ENCODE measurements at regions not wholly inside any gene's neighbourhood (a gene's known extent, or its start where the extent isn't known, plus 50 kb on each side); places are given as distances from the start of the nearest gene placed in this dataset.

DNA sequence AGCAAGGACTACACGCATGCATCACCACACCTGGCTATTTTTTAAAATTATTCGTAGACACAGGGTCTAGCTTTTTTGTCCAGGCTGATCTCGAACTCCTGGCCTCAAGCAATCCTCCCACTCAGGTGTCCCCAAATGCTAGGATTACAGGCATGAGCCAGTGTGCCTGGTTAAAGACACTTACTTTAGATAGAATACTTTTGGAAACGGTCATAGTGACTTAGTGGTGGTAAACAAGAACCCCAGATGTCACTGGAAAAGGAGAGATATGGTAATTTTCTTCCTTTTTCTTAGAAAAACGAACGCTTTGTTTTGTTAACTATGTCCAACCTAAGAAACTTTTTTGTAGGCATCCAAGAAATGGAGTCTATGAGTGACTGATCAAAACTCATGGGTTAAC, 137.3 kb downstream of the TFAP2B start:
- ChIA-PET CTCF (no interaction called here), RAD21 (ENCODE audit: unreplicated experiment) (no interaction called here), POLR2A (no interaction called here), SMC1A (ENCODE audit: uncharacterized antibody, unreplicated experiment) (no interaction called here)
- H2AFZ ChIP-seq (ENCODE audit: control insufficient read depth, low read depth, low read length): no peak overlapping the region
- no peaks in the 10 kb centered on the region; a peak in 1 of 4 replicates for H3K27me3 ChIP-seq (replicated peaks in 1 of 2; ENCODE audit: control insufficient read depth in 2 of 2, insufficient read depth in 2 of 2, low read length in 1 of 2)
- FAIRE-seq: no peak
- H3K4me3 ChIP-seq: no peak overlapping the region
- no peaks in the 10 kb centered on the region for H3K79me2 ChIP-seq (ENCODE audit: control insufficient read depth, insufficient read depth, low read length)
- DNase-seq (ENCODE audit: low read depth, low spot score): no peak
- ATAC-seq: no peak
- intact Hi-C loops (cut with micrococcal nuclease; ENCODE audit: unreplicated experiment): no loop called here
- H4K20me1 ChIP-seq (ENCODE audit: control insufficient read depth, insufficient read depth): no peaks in the 10 kb centered on the region
- no peak overlapping the region for H3K4me2 ChIP-seq (ENCODE audit: control insufficient read depth, insufficient read depth)
- no peaks in the 10 kb centered on the region for H3K9me3 ChIP-seq (replicated peaks; ENCODE audit: control insufficient read depth, insufficient read depth, low read length)
- H3K27ac ChIP-seq (ENCODE audit: control insufficient read depth, insufficient read depth): no peak overlapping the region
- in situ Hi-C loops (cut with MboI): no loop called here
- H3K4me1 ChIP-seq (ENCODE audit: control insufficient read depth, insufficient read depth, low read length): no peaks in the 10 kb centered on the region
- H3K36me3 ChIP-seq (ENCODE audit: control insufficient read depth in 2 of 2, insufficient read depth in 2 of 2, low read length in 1 of 2): no peaks in the 10 kb centered on the region
- H3K9ac ChIP-seq (ENCODE audit: control insufficient read depth, insufficient read depth, low read length): no peak overlapping the region
- no TSS peak for BruUV-seq (replicated peaks)
- TF ChIP-seq KAT2A (conservative IDR thresholded peaks at IDR 0.05; ENCODE audit: control insufficient read depth, low read depth, low read length): no peak
- no peak for TF ChIP-seq BHLHE40 (IDR thresholded peaks at IDR 0.05; ENCODE audit: borderline replicate concordance in 1 of 2, low read depth in 2 of 2, low read length in 1 of 2)
- TF ChIP-seq HDGF (IDR thresholded peaks at IDR 0.05): no peak
- no peak for TF ChIP-seq BCL11A (IDR thresholded peaks at IDR 0.05; ENCODE audit: low read depth, low read length)
- TF ChIP-seq, protein P1, sequence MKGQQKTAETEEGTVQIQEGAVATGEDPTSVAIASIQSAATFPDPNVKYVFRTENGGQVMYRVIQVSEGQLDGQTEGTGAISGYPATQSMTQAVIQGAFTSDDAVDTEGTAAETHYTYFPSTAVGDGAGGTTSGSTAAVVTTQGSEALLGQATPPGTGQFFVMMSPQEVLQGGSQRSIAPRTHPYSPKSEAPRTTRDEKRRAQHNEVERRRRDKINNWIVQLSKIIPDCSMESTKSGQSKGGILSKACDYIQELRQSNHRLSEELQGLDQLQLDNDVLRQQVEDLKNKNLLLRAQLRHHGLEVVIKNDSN (IDR thresholded peaks at IDR 0.05; ENCODE audit: borderline replicate concordance, extremely low read length, insufficient read depth, low read depth, low read length): no peak
- no peak for TF ChIP-seq NR2C2 (IDR thresholded peaks at IDR 0.05; ENCODE audit: borderline replicate concordance, control insufficient read depth, insufficient read length, low read depth)
- no peak for TF ChIP-seq JUND (IDR thresholded peaks at IDR 0.05; ENCODE audit: low read depth, low read length)
- TF ChIP-seq FOXM1 (IDR thresholded peaks at IDR 0.05; ENCODE audit: low read depth, low read length): no peak
- TF ChIP-seq, protein P2, sequence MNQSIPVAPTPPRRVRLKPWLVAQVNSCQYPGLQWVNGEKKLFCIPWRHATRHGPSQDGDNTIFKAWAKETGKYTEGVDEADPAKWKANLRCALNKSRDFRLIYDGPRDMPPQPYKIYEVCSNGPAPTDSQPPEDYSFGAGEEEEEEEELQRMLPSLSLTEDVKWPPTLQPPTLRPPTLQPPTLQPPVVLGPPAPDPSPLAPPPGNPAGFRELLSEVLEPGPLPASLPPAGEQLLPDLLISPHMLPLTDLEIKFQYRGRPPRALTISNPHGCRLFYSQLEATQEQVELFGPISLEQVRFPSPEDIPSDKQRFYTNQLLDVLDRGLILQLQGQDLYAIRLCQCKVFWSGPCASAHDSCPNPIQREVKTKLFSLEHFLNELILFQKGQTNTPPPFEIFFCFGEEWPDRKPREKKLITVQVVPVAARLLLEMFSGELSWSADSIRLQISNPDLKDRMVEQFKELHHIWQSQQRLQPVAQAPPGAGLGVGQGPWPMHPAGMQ (IDR thresholded peaks at IDR 0.05; ENCODE audit: borderline replicate concordance): no peak
- TF ChIP-seq, protein P3, sequence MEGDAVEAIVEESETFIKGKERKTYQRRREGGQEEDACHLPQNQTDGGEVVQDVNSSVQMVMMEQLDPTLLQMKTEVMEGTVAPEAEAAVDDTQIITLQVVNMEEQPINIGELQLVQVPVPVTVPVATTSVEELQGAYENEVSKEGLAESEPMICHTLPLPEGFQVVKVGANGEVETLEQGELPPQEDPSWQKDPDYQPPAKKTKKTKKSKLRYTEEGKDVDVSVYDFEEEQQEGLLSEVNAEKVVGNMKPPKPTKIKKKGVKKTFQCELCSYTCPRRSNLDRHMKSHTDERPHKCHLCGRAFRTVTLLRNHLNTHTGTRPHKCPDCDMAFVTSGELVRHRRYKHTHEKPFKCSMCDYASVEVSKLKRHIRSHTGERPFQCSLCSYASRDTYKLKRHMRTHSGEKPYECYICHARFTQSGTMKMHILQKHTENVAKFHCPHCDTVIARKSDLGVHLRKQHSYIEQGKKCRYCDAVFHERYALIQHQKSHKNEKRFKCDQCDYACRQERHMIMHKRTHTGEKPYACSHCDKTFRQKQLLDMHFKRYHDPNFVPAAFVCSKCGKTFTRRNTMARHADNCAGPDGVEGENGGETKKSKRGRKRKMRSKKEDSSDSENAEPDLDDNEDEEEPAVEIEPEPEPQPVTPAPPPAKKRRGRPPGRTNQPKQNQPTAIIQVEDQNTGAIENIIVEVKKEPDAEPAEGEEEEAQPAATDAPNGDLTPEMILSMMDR (IDR thresholded peaks at IDR 0.05 in 2 of 3, conservative IDR thresholded peaks at IDR 0.05 in 1 of 3; ENCODE audit: control insufficient read depth in 2 of 3, extremely low read depth in 1 of 3, insufficient read depth in 1 of 3, low read depth in 3 of 3, low read length in 3 of 3): no peak
- TF ChIP-seq SREBF2 (IDR thresholded peaks at IDR 0.05; ENCODE audit: low read length): no peak
- no peak for TF ChIP-seq MXI1 (IDR thresholded peaks at IDR 0.05; ENCODE audit: low read depth, low read length)
- TF ChIP-seq EP300 (IDR thresholded peaks at IDR 0.05; ENCODE audit: borderline replicate concordance in 1 of 2, control insufficient read depth in 1 of 2, low read depth in 2 of 2, low read length in 2 of 2): no peak
- WGBS (ENCODE audit: insufficient coverage, insufficient replicate concordance, low lambda C conversion rate, missing lambda C conversion rate): 18% methylated on average over 6 of the region's 6 CpGs

Data from GM12878 (cell line).